Astrocyte (in vitro differentiated cells and primary cell): ENCODE measurements at regions not wholly inside any gene's neighbourhood (a gene's known extent, or its start where the extent isn't known, plus 50 kb on each side); places are given as distances from the start of the nearest gene placed in this dataset.

ENCODE experiments used
- EZH2 ChIP-seq: IDR thresholded peaks from 2 replicates; pipeline ENCODE4 v1.6.1; 2012; ENCODE audit warnings: mild to moderate bottlenecking, low read length, inconsistent platforms; ENCODE audit not compliant: insufficient read depth
- TF ChIP-seq, protein P1 (sequence below): IDR thresholded peaks from 2 replicates; pipeline ENCODE4 v1.5.1; 2011; ENCODE audit warnings: low read depth, mild to moderate bottlenecking, inconsistent platforms, low read length, moderate library complexity; ENCODE audit not compliant: insufficient read depth

DNA sequence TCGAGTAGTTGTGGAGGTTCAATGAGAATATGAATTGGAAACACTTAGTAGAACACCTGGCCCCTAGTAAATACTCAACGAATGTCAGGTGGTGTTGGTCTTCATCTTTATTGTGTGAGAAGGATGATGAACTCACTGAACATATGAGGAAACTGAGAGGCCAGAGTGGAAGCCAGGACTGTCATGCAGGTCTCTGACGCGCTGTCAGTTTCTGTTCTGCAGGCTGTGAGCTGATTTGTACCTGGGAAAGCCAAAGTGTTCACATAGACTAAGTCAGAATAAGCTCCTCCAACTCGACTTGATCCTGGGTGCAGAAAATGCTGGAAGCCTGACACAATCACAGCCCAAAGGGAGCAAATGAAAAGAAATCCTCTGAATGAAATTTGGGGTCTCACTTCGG lies 222.2 kb downstream of the LY86 start:
- TF ChIP-seq, protein P1, sequence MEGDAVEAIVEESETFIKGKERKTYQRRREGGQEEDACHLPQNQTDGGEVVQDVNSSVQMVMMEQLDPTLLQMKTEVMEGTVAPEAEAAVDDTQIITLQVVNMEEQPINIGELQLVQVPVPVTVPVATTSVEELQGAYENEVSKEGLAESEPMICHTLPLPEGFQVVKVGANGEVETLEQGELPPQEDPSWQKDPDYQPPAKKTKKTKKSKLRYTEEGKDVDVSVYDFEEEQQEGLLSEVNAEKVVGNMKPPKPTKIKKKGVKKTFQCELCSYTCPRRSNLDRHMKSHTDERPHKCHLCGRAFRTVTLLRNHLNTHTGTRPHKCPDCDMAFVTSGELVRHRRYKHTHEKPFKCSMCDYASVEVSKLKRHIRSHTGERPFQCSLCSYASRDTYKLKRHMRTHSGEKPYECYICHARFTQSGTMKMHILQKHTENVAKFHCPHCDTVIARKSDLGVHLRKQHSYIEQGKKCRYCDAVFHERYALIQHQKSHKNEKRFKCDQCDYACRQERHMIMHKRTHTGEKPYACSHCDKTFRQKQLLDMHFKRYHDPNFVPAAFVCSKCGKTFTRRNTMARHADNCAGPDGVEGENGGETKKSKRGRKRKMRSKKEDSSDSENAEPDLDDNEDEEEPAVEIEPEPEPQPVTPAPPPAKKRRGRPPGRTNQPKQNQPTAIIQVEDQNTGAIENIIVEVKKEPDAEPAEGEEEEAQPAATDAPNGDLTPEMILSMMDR, result no peak
- TF ChIP-seq EZH2, result no peak
